Pancreas (tissue), 10 donors: ENCODE measurements at regions not wholly inside any gene's neighbourhood (a gene's known extent, or its start where the extent isn't known, plus 50 kb on each side); places are given as distances from the start of the nearest gene placed in this dataset.

Experiments
- ATAC-seq, 4 donors: fragments of 200-7000 bp; cut with Tn5 transposase; one replicate each; pipeline versions ENCODE4 v1.8.0 to v1.9.1; 2020; ENCODE audit warnings: mild to moderate bottlenecking in 4 of 4, moderate library complexity in 4 of 4
- DNase-seq, 6 donors: peaks; one replicate each; pipeline ENCODE4 v3.0.0-alpha.2; 2020
- FAIRE-seq: peaks from 2 replicates; lab custom pipeline; 2012; peaks lifted over from hg19 to GRCh38; lab: Jason Lieb, UNC
- H3K27ac ChIP-seq, 4 donors: fragments of 200-600 bp; sonication (generic); 1 replicate in 3 of 4; 2 replicates in 1 of 4; pipeline versions ENCODE4 v1.5.0 to v1.8.0; 2020
- H3K27me3 ChIP-seq, 4 donors: fragments of 200-600 bp; one replicate each; pipeline ENCODE4 v1.8.0; 2021
- H3K36me3 ChIP-seq, 3 donors: fragments of 200-600 bp; sonication (generic) in 1 of 3; one replicate each; pipeline versions ENCODE4 v1.5.0 to v1.8.0; 2020 to 2021
- H3K4me1 ChIP-seq, 3 donors: fragments of 200-600 bp; one replicate each; pipeline ENCODE4 v1.8.0; 2021
- H3K4me3 ChIP-seq, 4 donors: fragments of 200-600 bp; sonication (generic) in 2 of 4; one replicate each; pipeline versions ENCODE4 v1.5.0 to v1.8.0; 2020 to 2021
- H3K9me3 ChIP-seq, 4 donors: fragments of 200-600 bp; one replicate each; pipeline ENCODE4 v1.8.0; 2021
- CTCF ChIP-seq, 4 donors: fragments of 200-600 bp; sonication (generic) in 3 of 4; IDR thresholded peaks; one replicate each; pipeline versions ENCODE4 v1.5.0 to v1.8.0; 2021; ENCODE audit warnings: antibody characterized with exemption in 4 of 4
- WGBS, 2 donors: extraction: QIAGEN DNeasy Blood & Tissue Kit; methylation state at CpG; one replicate each; pipeline ENCODE4 v1.1.7; 2013; 5-methylcytosine and 5-hydroxymethylcytosine counted together
- intact Hi-C, 3 donors: fragments of 100-400 bp; cut with DNase I; formaldehyde crosslinking; loops; one replicate each; pipeline versions ENCODE4 v1.11.1 to v1.14.2; 2022
- donor health status: healthy with polysubstance abuse.
- donor health status: DM: no; HTN: no; CAD: no; lungs with moderate emphysema.
- donor health status: DM: no; HTN: no; CAD: no.
- donor health status: control.
- donor health status: control.
- donor health status: Bipolar disorder and iron deficiency.
- donor health status: DM: yes; HTN: yes; CAD: no.
- donor health status: DM: no; HTN: no; CAD: no.
- donor health status: DM: no; HTN: no; CAD: no.
- donor health status: DM: yes; HTN: yes; CAD: no.

- no peaks in the 10 kb centered on the region for H3K9me3 ChIP-seq
- no peak for FAIRE-seq
- H3K4me1 ChIP-seq: peaks cover 0 to 15% (median 10%) of the 10 kb centered on the region in 3 donors
- no peak for DNase-seq
- 68 to 69% methylated on average over 3 of the region's 3 CpGs for WGBS, 2 donors
- H3K27ac ChIP-seq: no peak overlapping the region
- H3K4me3 ChIP-seq: no peak overlapping the region
- H3K36me3 ChIP-seq: no peaks in the 10 kb centered on the region
- ATAC-seq: peak in 1 of 4 donors; percentile 41
- intact Hi-C loops: no loop called here
- no peaks in the 10 kb centered on the region for H3K27me3 ChIP-seq
- no peak for TF ChIP-seq CTCF (IDR thresholded peaks at IDR 0.05)
These were observed 167.5 kb upstream of the DMRT1 start for GRCh38 chr9:673966-674526.

DNA sequence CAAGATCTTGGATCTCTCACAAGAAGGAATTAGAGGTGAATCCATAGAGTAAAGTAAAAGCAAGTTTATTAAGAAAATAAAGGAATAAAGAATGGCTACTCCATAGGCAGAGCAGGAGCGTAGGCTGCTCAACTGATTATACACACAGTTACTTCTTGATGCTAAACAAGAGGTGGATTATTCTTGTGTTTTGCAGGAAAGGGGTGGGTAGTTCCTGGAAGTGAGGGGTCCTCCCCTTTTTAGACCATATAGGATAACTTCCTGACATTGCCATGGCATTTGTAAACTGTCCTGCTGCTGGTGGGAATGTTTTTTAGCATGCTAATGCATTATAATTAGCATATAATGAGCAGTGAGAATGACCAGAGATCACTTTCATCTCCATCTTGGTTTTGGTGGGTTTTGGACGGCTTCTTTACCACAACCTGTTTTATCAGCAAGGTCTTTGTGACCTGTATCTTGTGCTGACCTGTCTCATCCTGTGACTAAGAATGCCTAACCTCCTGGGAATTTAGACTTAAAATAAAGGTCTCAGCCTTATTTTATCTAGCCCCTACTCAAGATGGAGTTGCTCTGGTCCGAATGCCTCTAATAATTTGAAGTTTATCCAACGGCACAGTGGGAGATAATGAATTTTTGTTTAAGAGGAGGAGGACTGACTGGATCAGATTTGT is 165.7 kb upstream of the DMRT1 start:
- H3K36me3 ChIP-seq: no peaks in the 10 kb centered on the region
- WGBS, 2 donors: 71 to 77% methylated on average over 4 of the region's 4 CpGs
- no peaks in the 10 kb centered on the region for H3K27me3 ChIP-seq
- no peaks in the 10 kb centered on the region for H3K9me3 ChIP-seq
- intact Hi-C loops: no loop called here
- H3K27ac ChIP-seq: no peak overlapping the region
- TF ChIP-seq CTCF (IDR thresholded peaks at IDR 0.05): no peak
- ATAC-seq (no peak), FAIRE-seq (no peak), DNase-seq (no peak)
- H3K4me1 ChIP-seq: peaks cover 0 to 15% (median 10%) of the 10 kb centered on the region in 3 donors
- no peak overlapping the region for H3K4me3 ChIP-seq

DNA sequence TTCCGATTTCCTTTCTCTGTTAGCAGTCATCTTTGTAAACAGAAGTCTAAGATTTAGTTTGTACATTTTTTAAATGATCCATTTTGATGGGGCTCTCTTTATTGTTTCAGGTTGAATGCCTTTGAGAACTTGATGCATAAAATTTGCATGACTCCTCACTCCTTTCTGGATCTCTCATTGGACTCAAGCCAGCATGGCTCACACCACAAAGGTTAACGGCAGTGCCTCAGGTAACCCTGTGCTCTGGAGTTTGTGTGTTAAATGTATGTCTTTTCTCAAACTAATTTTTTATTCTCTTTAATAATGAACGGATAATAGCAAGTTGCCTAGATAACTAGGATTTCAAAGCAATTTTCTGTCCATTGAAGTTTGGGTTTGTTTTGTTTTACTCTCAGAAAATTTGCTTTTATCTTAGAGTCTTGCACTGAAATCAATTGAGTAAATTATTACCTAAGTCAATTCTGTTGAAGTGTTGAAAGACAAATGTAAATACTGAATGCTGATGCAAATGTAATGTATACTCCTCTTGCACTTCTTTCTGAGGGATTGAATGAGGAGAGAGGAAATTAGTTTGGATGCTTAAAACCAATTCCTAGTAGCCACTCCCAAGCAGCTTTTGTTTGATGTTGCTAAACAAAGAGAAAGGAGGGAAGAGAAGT is 164.6 kb upstream of the DMRT1 start:
- ATAC-seq (peak; percentile 50 to 71 (median 64)), DNase-seq (no peak), FAIRE-seq (no peak)
- Histone ChIP-seq H3K36me3 (no peaks in the 10 kb centered on the region), H3K4me3 (peak overlapping the region in 1 of 4 donors; percentile 30), H3K9me3 (no peaks in the 10 kb centered on the region), H3K27ac (peak overlapping the region in 2 of 4 donors; percentile 62 to 64), H3K27me3 (no peaks in the 10 kb centered on the region), H3K4me1 (peaks cover 0 to 15% (median 10%) of the 10 kb centered on the region in 3 donors)
- WGBS, 2 donors: 32 to 36% methylated on average over 3 of the region's 3 CpGs
- TF ChIP-seq CTCF (IDR thresholded peaks at IDR 0.05): no peak
- intact Hi-C loops: no loop called here

DNA sequence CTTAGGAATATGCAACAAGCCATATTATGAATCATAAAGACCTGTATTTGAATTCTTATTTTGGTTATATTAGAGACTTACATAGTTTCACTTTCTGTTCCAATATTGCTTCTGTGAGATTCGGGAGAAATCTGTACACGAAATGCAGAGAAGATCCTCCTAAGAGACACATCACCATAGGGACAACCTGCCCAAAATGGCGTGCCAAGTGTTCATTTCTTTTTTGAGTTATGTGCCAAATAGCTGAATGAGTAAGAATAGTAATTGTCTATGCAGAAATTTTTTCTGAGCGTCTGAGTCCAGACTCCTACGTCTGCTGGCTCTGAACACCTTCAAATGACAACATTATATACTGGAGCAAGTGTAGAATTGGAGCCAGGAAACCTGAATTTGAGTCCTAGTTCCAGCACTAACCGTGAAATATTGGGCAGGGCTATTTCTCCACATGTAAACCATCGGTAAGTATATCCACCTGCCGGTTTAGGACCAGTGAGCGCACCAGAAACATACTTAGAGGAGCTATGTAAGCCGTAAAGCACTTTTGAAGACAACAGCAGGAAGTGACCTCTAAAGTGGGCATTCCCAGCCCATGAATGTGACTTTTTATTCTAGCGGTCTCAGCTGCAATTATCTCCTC is 163.9 kb upstream of the DMRT1 start:
- FAIRE-seq (no peak), ATAC-seq (peak in 3 of 4 donors; percentile 42 to 53 (median 42)), DNase-seq (no peak)
- H3K27me3 ChIP-seq: no peaks in the 10 kb centered on the region
- no peak for TF ChIP-seq CTCF (IDR thresholded peaks at IDR 0.05)
- intact Hi-C loops: no loop called here
- WGBS, 2 donors: 47% methylated on average over 11 of the region's 11 CpGs
- peak overlapping the region in 1 of 4 donors; percentile 30 for H3K4me3 ChIP-seq
- H3K4me1 ChIP-seq: peaks cover 0 to 19% (median 10%) of the 10 kb centered on the region in 3 donors
- H3K27ac ChIP-seq: peak overlapping the region in 3 of 4 donors; percentile 35 to 64 (median 62)
- H3K9me3 ChIP-seq: no peaks in the 10 kb centered on the region
- H3K36me3 ChIP-seq: no peaks in the 10 kb centered on the region
